OCI-LY3 (cell line): ENCODE measurements at regions not wholly inside any gene's neighbourhood (a gene's known extent, or its start where the extent isn't known, plus 50 kb on each side); places are given as distances from the start of the nearest gene placed in this dataset.

Experiments used
- H2AFZ ChIP-seq: fragments of 200-600, 300-600 bp; shearing (Covaris generic); 2 replicates; pipeline ENCODE4 v1.6.0; 2014; ENCODE audit warnings: antibody characterized with exemption, low read depth, low read length
- H3K27ac ChIP-seq: fragments of 200-600, 300-600 bp; sonication (generic); 2 replicates; pipeline ENCODE4 v1.5.1; 2014; ENCODE audit warnings: mild to moderate bottlenecking, low read length, moderate library complexity, mixed read lengths
- H3K27me3 ChIP-seq: fragments of 200-600, 300-600 bp; sonication (generic); 2 replicates; pipeline ENCODE4 v1.6.1; 2014; ENCODE audit warnings: low read depth, low read length, mixed read lengths
- H3K36me3 ChIP-seq: fragments of 200-600, 300-600 bp; sonication (generic); replicated peaks from 2 replicates; pipeline ENCODE3; 2014; ENCODE audit warnings: low read depth, low read length, mixed read lengths
- H3K4me1 ChIP-seq: fragments of 300-600, 200-600 bp; sonication (generic); 2 replicates; pipeline ENCODE4 v1.6.1; 2014; ENCODE audit warnings: low read length, mixed read lengths
- H3K4me2 ChIP-seq: fragments of 200-600, 300-600 bp; sonication (generic); 2 replicates; pipeline ENCODE4 v1.6.1; 2014; ENCODE audit warnings: low read length, mixed read lengths
- H3K4me3 ChIP-seq: fragments of 300-600, 200-600 bp; sonication (generic); 2 replicates; pipeline ENCODE4 v1.5.1; 2014; ENCODE audit warnings: antibody characterized with exemption, mild to moderate bottlenecking, low read length, moderate library complexity
- H3K79me2 ChIP-seq: fragments of 300-600, 200-600 bp; shearing (Covaris generic); 2 replicates; pipeline ENCODE4 v1.6.1; 2014; ENCODE audit warnings: mild to moderate bottlenecking, low read length, mixed read lengths
- H3K9ac ChIP-seq: fragments of 300-600, 200-600 bp; shearing (Covaris generic); 2 replicates; pipeline ENCODE4 v1.6.0; 2014; ENCODE audit warnings: mild to moderate bottlenecking, low read length, moderate library complexity
- H3K9me3 ChIP-seq: fragments of 200-600, 300-600 bp; shearing (Covaris generic); 2 replicates; pipeline ENCODE4 v1.6.1; 2014; ENCODE audit warnings: low read length, mixed read lengths; ENCODE audit not compliant: insufficient read depth
- H4K20me1 ChIP-seq: fragments of 200-600, 300-600 bp; sonication (generic); 2 replicates; pipeline ENCODE4 v1.6.1; 2016; ENCODE audit warnings: low read length, mixed read lengths; ENCODE audit not compliant: insufficient read depth
- CTCF ChIP-seq: fragments of 200-600, 300-600 bp; sonication (generic); IDR thresholded peaks from 2 replicates; pipeline ENCODE4 v1.5.1; 2014; ENCODE audit warnings: antibody characterized with exemption, low read length, low read depth
- EZH2phosphoT487 ChIP-seq: fragments of 200-600 bp; shearing (Covaris generic); IDR thresholded peaks from 2 replicates; pipeline ENCODE4 v1.6.1; 2018; ENCODE audit warnings: antibody characterized with exemption, mixed run types, low read depth

DNA sequence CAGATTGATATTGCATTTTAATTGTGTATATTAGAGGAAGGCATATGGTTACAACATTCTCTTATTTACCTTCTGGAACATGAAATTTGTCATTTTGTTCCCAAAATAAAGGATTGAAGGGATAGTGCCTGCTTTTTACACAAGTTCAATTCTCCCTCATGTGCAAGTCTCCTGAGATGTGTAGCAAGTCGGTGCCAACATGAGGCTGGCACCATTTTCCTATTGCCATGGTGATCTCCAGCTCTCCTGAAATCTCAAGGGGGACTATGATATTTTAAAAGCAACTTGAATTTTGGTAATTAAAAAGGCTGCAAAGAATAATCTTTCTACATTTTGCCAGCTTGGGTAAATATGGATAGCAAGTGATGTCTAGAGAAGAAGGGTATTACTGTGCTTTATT lies 693.3 kb upstream of the WWC1 start:
- no peaks in the 10 kb centered on the region for H3K36me3 ChIP-seq
- no peak overlapping the region for H3K9ac ChIP-seq
- H3K27me3 ChIP-seq: no peaks in the 10 kb centered on the region
- no peak for TF ChIP-seq EZH2phosphoT487
- no peak for TF ChIP-seq CTCF
- no peak overlapping the region for H3K27ac ChIP-seq
- H4K20me1 ChIP-seq: no peaks in the 10 kb centered on the region
- H3K9me3 ChIP-seq: no peaks in the 10 kb centered on the region
- H3K79me2 ChIP-seq: no peaks in the 10 kb centered on the region
- no peak overlapping the region for H3K4me2 ChIP-seq
- no peak overlapping the region for H2AFZ ChIP-seq
- H3K4me1 ChIP-seq: no peaks in the 10 kb centered on the region
- no peak overlapping the region for H3K4me3 ChIP-seq

- H4K20me1 ChIP-seq: no peaks in the 10 kb centered on the region
- H3K9ac ChIP-seq: no peak overlapping the region
- no peaks in the 10 kb centered on the region for H3K9me3 ChIP-seq
- TF ChIP-seq EZH2phosphoT487: no peak
- TF ChIP-seq CTCF: no peak
- no peak overlapping the region for H3K4me2 ChIP-seq
- H3K27ac ChIP-seq: no peak overlapping the region
- no peak overlapping the region for H2AFZ ChIP-seq
- no peaks in the 10 kb centered on the region for H3K27me3 ChIP-seq
- H3K4me1 ChIP-seq: no peaks in the 10 kb centered on the region
- H3K36me3 ChIP-seq: no peaks in the 10 kb centered on the region
- no peak overlapping the region for H3K4me3 ChIP-seq
- no peaks in the 10 kb centered on the region for H3K79me2 ChIP-seq
Observed at GRCh38 chr5:167602067-167602466, 689.4 kb upstream of the WWC1 start.

- H3K4me3 ChIP-seq: no peak overlapping the region
- H3K79me2 ChIP-seq: no peaks in the 10 kb centered on the region
- H3K27ac ChIP-seq: no peak overlapping the region
- no peak overlapping the region for H3K4me2 ChIP-seq
- no peak for TF ChIP-seq EZH2phosphoT487
- H3K4me1 ChIP-seq: no peaks in the 10 kb centered on the region
- H3K36me3 ChIP-seq: no peaks in the 10 kb centered on the region
- no peak overlapping the region for H3K9ac ChIP-seq
- H3K9me3 ChIP-seq: no peaks in the 10 kb centered on the region
- H4K20me1 ChIP-seq: no peaks in the 10 kb centered on the region
- no peak overlapping the region for H2AFZ ChIP-seq
- no peaks in the 10 kb centered on the region for H3K27me3 ChIP-seq
Observed at GRCh38 chr5:167603135-167603534, 688.3 kb upstream of the WWC1 start.

- Histone ChIP-seq H3K4me1 (no peaks in the 10 kb centered on the region), H3K4me3 (no peak overlapping the region), H3K27ac (no peak overlapping the region), H3K9ac (no peak overlapping the region), H2AFZ (no peak overlapping the region), H4K20me1 (no peaks in the 10 kb centered on the region), H3K79me2 (no peaks in the 10 kb centered on the region), H3K27me3 (no peaks in the 10 kb centered on the region), H3K36me3 (no peaks in the 10 kb centered on the region), H3K9me3 (no peaks in the 10 kb centered on the region), H3K4me2 (no peak overlapping the region)
- TF ChIP-seq EZH2phosphoT487: no peak
- no peak for TF ChIP-seq CTCF
Observed at GRCh38 chr5:167608390-167609272, 682.8 kb upstream of the WWC1 start.
